ENCODE measurements at regions not wholly inside any gene's neighbourhood (a gene's known extent, or its start where the extent isn't known, plus 50 kb on each side); places are given as distances from the start of the nearest gene placed in this dataset.

GRCh38 chr11:116283300-116283699, 489.5 kb downstream of the BUD13 start:
- Histone ChIP-seq H3K27me3 (replicated peaks; ENCODE audit: insufficient read depth) (peaks cover 3% of the 10 kb centered on the region), H3K4me1 (replicated peaks) (no peaks in the 10 kb centered on the region), H3K36me3 (no peaks in the 10 kb centered on the region), H3K27ac (no peak overlapping the region), H3K4me3 (no peak overlapping the region), H3K9me3 (no peaks in the 10 kb centered on the region)
- WGBS = 92% methylated on average over 3 of the region's 3 CpGs
- TF ChIP-seq, protein P1, sequence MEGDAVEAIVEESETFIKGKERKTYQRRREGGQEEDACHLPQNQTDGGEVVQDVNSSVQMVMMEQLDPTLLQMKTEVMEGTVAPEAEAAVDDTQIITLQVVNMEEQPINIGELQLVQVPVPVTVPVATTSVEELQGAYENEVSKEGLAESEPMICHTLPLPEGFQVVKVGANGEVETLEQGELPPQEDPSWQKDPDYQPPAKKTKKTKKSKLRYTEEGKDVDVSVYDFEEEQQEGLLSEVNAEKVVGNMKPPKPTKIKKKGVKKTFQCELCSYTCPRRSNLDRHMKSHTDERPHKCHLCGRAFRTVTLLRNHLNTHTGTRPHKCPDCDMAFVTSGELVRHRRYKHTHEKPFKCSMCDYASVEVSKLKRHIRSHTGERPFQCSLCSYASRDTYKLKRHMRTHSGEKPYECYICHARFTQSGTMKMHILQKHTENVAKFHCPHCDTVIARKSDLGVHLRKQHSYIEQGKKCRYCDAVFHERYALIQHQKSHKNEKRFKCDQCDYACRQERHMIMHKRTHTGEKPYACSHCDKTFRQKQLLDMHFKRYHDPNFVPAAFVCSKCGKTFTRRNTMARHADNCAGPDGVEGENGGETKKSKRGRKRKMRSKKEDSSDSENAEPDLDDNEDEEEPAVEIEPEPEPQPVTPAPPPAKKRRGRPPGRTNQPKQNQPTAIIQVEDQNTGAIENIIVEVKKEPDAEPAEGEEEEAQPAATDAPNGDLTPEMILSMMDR (IDR thresholded peaks at IDR 0.05) = no peak
- TF ChIP-seq POLR2A (IDR thresholded peaks at IDR 0.05) = no peak
- no peak for TF ChIP-seq POLR2AphosphoS5 (IDR thresholded peaks at IDR 0.05)
- intact Hi-C loops (cut with DNase I) = no loop called here
- DNase-seq (ENCODE audit: low spot score) = no peak

DNA sequence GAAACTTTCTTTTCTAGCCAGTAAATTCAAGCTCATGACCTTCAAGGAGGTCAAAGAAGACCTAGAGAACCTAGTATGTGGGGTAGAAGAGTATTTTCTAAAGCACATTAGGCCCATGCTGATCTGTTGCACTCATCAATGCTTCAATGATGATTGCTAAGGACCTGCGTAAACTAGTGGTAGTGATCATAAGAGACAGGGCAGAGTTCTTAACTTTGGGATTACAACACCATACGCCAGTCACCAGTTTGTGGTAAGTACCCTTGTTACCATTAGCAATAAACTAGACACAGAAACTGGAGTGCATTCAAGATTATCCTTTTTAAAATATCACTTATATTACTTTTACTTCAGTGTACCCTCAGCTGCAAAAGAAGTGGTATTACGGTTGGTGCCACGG, 490.3 kb downstream of the BUD13 start:
- no peaks in the 10 kb centered on the region for H3K36me3 ChIP-seq
- intact Hi-C loops (cut with DNase I) = no loop called here

DNA sequence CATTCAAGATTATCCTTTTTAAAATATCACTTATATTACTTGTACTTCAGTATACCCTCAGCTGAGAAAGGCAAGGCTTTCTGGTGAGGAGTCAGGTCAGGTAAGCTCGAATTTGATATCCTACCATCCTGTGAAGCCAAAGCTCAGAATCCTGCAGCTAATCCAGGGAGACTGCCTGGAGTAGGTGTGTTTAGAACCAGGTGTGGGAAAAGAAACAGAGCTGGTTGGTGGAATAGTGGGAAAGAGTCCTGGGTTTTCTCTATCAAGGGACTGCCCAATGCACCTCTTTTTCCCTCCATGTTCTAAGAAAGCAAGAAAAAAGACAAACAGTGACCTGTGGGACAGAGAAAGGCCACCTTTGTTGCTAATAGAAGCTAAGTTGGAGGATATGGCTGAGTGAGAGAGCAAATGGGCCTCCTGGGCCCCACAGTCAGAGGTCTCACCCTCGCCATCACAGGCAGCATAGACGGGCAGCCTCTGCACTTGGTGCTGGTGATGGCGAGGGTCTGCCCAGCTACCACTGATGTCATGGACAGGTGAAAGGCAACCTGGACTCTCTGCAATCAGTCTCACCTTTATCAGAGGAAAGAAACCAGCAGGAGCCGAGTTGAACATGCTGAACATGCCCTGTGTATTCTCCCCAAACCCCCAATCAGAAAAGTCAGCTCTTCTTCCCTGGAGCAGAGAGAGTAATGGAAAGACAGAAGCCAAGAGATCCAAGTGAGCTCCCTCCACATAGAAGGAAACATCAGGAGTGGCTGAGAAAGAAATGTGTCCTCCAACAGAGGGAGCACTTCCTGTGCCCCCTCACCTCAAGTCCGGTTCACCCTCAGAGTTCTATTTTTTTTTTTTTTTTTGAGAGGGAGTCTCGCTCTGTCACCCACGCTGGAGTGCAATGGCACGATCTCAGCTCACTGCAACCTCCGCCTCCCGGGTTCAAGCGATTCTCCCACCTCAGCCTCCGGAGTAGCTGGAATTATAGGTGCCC, 491.3 kb downstream of the BUD13 start:
- WGBS = 87% methylated on average over 13 of the region's 13 CpGs
- TF ChIP-seq POLR2A (IDR thresholded peaks at IDR 0.05) = no peak
- H3K4me1 ChIP-seq (replicated peaks) = no peaks in the 10 kb centered on the region
- no peaks in the 10 kb centered on the region for H3K36me3 ChIP-seq
- H3K27ac ChIP-seq = no peak overlapping the region
- no peak overlapping the region for H3K4me3 ChIP-seq
- DNase-seq (ENCODE audit: low spot score) = no peak
- intact Hi-C loops (cut with DNase I) = no loop called here
- no peaks in the 10 kb centered on the region for H3K9me3 ChIP-seq
- H3K27me3 ChIP-seq (replicated peaks; ENCODE audit: insufficient read depth) = peaks cover 3% of the 10 kb centered on the region

More for the DNA sequence above, 490.3 kb downstream of the BUD13 start:
- Histone ChIP-seq H3K9me3 (no peaks in the 10 kb centered on the region), H3K4me1 (replicated peaks) (no peaks in the 10 kb centered on the region), H3K4me3 (no peak overlapping the region), H3K27me3 (replicated peaks; ENCODE audit: insufficient read depth) (peaks cover 3% of the 10 kb centered on the region), H3K27ac (no peak overlapping the region)
- TF ChIP-seq, protein P1 (IDR thresholded peaks at IDR 0.05) = no peak
- TF ChIP-seq POLR2A (IDR thresholded peaks at IDR 0.05) (no peak), POLR2AphosphoS5 (IDR thresholded peaks at IDR 0.05) (no peak)
- DNase-seq (ENCODE audit: low spot score) = no peak
- WGBS = 94% methylated on average over 4 of the region's 4 CpGs

DNA sequence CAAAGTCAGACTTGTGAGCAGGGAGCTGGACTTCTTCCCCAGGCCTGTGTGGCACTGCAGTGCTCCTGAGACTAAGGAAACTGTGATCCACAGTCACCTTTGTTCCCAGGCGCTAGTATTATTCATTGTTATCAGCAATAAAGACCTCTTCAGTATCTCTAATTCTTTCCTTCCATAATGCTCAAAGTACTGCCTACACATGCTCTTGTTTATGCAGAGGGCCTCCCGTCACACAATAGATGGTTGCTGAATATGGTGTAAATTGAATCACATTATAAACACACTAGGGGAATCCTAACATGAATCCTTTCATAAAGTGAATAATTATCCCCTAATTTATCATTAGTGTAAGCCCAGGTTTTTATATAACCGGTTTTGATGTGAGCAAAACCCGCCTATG, 493.3 kb downstream of the BUD13 start:
- Histone ChIP-seq H3K36me3 (no peaks in the 10 kb centered on the region), H3K4me3 (no peak overlapping the region), H3K4me1 (replicated peaks) (no peaks in the 10 kb centered on the region), H3K9me3 (no peaks in the 10 kb centered on the region), H3K27ac (no peak overlapping the region), H3K27me3 (replicated peaks; ENCODE audit: insufficient read depth) (peaks cover 3% of the 10 kb centered on the region)
- DNase-seq (ENCODE audit: low spot score) = no peak
- TF ChIP-seq POLR2AphosphoS5 (IDR thresholded peaks at IDR 0.05) = no peak
- intact Hi-C loops (cut with DNase I) = no loop called here
- WGBS = 59% methylated on average over 4 of the region's 4 CpGs

- intact Hi-C loops (cut with DNase I) = no loop called here
- Histone ChIP-seq H3K36me3 (no peaks in the 10 kb centered on the region), H3K4me3 (no peak overlapping the region), H3K9me3 (no peaks in the 10 kb centered on the region), H3K27me3 (replicated peaks; ENCODE audit: insufficient read depth) (peaks cover under 1% of the 10 kb centered on the region), H3K27ac (no peak overlapping the region), H3K4me1 (replicated peaks) (no peaks in the 10 kb centered on the region)
- no peak for DNase-seq (ENCODE audit: low spot score)
- 76% methylated on average over 4 of the region's 4 CpGs for WGBS
- TF ChIP-seq POLR2AphosphoS5 (IDR thresholded peaks at IDR 0.05) (no peak), POLR2A (IDR thresholded peaks at IDR 0.05) (no peak)
- TF ChIP-seq, protein P1 (IDR thresholded peaks at IDR 0.05) = no peak
Measured at GRCh38 chr11:116278076-116278475, 494.7 kb downstream of the BUD13 start.

Data from prostate gland (tissue), 2 donors.